Activated CD4-positive, alpha-beta T cell treated with anti-CD3 and anti-CD28 coated beads, Interleukin-2, amount 50 U/mL, for 48 hours (primary cell): ENCODE measurements at regions not wholly inside any gene's neighbourhood (a gene's known extent, or its start where the extent isn't known, plus 50 kb on each side); places are given as distances from the start of the nearest gene placed in this dataset.
"Not testable (repeated sequence)": the region's sequence is repeated elsewhere in the genome, so short reads cannot be mapped to it uniquely, and the experiment has no call there.

ENCODE experiments used
- DNase-seq, 2 experiments: peaks; one replicate each; pipeline ENCODE4 v3.0.0-alpha.2; 2020

- no peak for DNase-seq
Measured at GRCh38 chr10:105611244-105611798, 970.2 kb downstream of the SORCS3 start.

- DNase-seq, result no peak
Measured at GRCh38 chr10:105609451-105609850, 968.4 kb downstream of the SORCS3 start.

- no peak for DNase-seq
Measured at GRCh38 chr10:105605918-105606317, 964.8 kb downstream of the SORCS3 start.

GRCh38 chr10:105605104-105605503 lies 964.0 kb downstream of the SORCS3 start:
- DNase-seq, result no peak

- no peak for DNase-seq
Measured at GRCh38 chr10:105598207-105598606, 957.1 kb downstream of the SORCS3 start.

- DNase-seq, result no peak
Measured at GRCh38 chr10:105597312-105597711, 956.2 kb downstream of the SORCS3 start.

GRCh38 chr10:105596749-105597148 lies 955.7 kb downstream of the SORCS3 start:
- DNase-seq, result no peak

GRCh38 chr10:105594296-105594695 lies 953.2 kb downstream of the SORCS3 start:
- no peak for DNase-seq

- no peak for DNase-seq
Measured at GRCh38 chr10:105592468-105592867, 951.4 kb downstream of the SORCS3 start.

GRCh38 chr10:105586451-105587098 lies 945.5 kb downstream of the SORCS3 start:
- DNase-seq, result no peak

GRCh38 chr10:105585753-105586152 lies 944.7 kb downstream of the SORCS3 start:
- DNase-seq, result no peak

- DNase-seq, result no peak
Measured at GRCh38 chr10:105585171-105585570, 944.1 kb downstream of the SORCS3 start.

- DNase-seq, result no peak
Measured at GRCh38 chr10:105579112-105579511, 938.0 kb downstream of the SORCS3 start.

- DNase-seq, result no peak
Measured at GRCh38 chr10:105577865-105578607, 936.9 kb downstream of the SORCS3 start.

- no peak for DNase-seq
Measured at GRCh38 chr10:105559333-105560097, 918.4 kb downstream of the SORCS3 start.

GRCh38 chr10:105550453-105550852 lies 909.4 kb downstream of the SORCS3 start:
- not testable (repeated sequence) for DNase-seq

- no peak for DNase-seq
Measured at GRCh38 chr10:105549731-105550130, 908.6 kb downstream of the SORCS3 start.

GRCh38 chr10:105545101-105545500 lies 904.0 kb downstream of the SORCS3 start:
- DNase-seq, result no peak

- no peak for DNase-seq
Measured at GRCh38 chr10:105540381-105540780, 899.3 kb downstream of the SORCS3 start.

GRCh38 chr10:105538874-105539273 lies 897.8 kb downstream of the SORCS3 start:
- DNase-seq, result no peak

GRCh38 chr10:105535478-105535877 lies 894.4 kb downstream of the SORCS3 start:
- no peak for DNase-seq

GRCh38 chr10:105534086-105534485 lies 893.0 kb downstream of the SORCS3 start:
- no peak for DNase-seq

- no peak for DNase-seq
Measured at GRCh38 chr10:105516511-105516910, 875.4 kb downstream of the SORCS3 start.
